Cardiac muscle cell (in vitro differentiated cells and primary cell): ENCODE measurements at regions not wholly inside any gene's neighbourhood (a gene's known extent, or its start where the extent isn't known, plus 50 kb on each side); places are given as distances from the start of the nearest gene placed in this dataset.
"Not testable (repeated sequence)": the region's sequence is repeated elsewhere in the genome, so short reads cannot be mapped to it uniquely, and the experiment has no call there.

Experiments
- DNase-seq, 2 donors: peaks; one replicate each; pipeline versions ENCODE4 v3.0.0 to v3.0.0-alpha.2; 2010 to 2017; ENCODE audit warnings: low read depth in 1 of 2, low spot score in 1 of 2
- H3K27ac ChIP-seq: fragments of 200-600 bp; sonication (generic); 2 replicates; pipeline ENCODE4 v1.5.1; 2016
- H3K27me3 ChIP-seq: fragments of 200-600 bp; sonication (generic); 2 replicates; pipeline ENCODE4 v1.6.0; 2016; ENCODE audit warnings: control low read depth
- H3K36me3 ChIP-seq: fragments of 200-600 bp; sonication (generic); 2 replicates; pipeline ENCODE4 v1.5.1; 2016; ENCODE audit warnings: control low read depth
- H3K4me1 ChIP-seq: fragments of 200-600 bp; sonication (generic); 2 replicates; pipeline ENCODE4 v1.8.1; 2017; ENCODE audit warnings: low read depth, mild to moderate bottlenecking, mixed run types
- H3K4me3 ChIP-seq: fragments of 200-600 bp; sonication (generic); 2 replicates; pipeline ENCODE4 v1.5.1; 2016; ENCODE audit warnings: mild to moderate bottlenecking
- H3K9me3 ChIP-seq: fragments of 200-600 bp; sonication (generic); 2 replicates; pipeline ENCODE4 v1.5.1; 2017; ENCODE audit warnings: low read depth, mild to moderate bottlenecking, control low read depth
- CTCF ChIP-seq: IDR thresholded peaks from 2 replicates; pipeline ENCODE4 v1.5.1; 2012; ENCODE audit warnings: low read depth, mild to moderate bottlenecking, low read length

- no peak for DNase-seq
Observed at GRCh38 chr18:64752707-64753106, 603.8 kb upstream of the LINC00305 start.

GRCh38 chr18:64749884-64750283 lies 601.0 kb upstream of the LINC00305 start:
- H3K9me3 ChIP-seq, result no peaks in the 10 kb centered on the region
- no peak overlapping the region for H3K27ac ChIP-seq
- no peaks in the 10 kb centered on the region for H3K36me3 ChIP-seq
- H3K27me3 ChIP-seq, result no peaks in the 10 kb centered on the region
- no peak for DNase-seq
- no peaks in the 10 kb centered on the region for H3K4me1 ChIP-seq
- TF ChIP-seq CTCF, result no peak
- H3K4me3 ChIP-seq, result no peak overlapping the region

More at GRCh38 chr18:64752707-64753106, 603.8 kb upstream of the LINC00305 start:
- TF ChIP-seq CTCF, result no peak
- no peaks in the 10 kb centered on the region for H3K4me1 ChIP-seq
- no peaks in the 10 kb centered on the region for H3K36me3 ChIP-seq
- H3K4me3 ChIP-seq, result no peak overlapping the region
- H3K9me3 ChIP-seq, result no peaks in the 10 kb centered on the region
- H3K27ac ChIP-seq, result no peak overlapping the region
- H3K27me3 ChIP-seq, result no peaks in the 10 kb centered on the region

- H3K27me3 ChIP-seq, result no peaks in the 10 kb centered on the region
- no peak for DNase-seq
- H3K4me3 ChIP-seq, result no peak overlapping the region
- H3K9me3 ChIP-seq, result no peaks in the 10 kb centered on the region
- no peaks in the 10 kb centered on the region for H3K36me3 ChIP-seq
- no peaks in the 10 kb centered on the region for H3K4me1 ChIP-seq
- TF ChIP-seq CTCF, result no peak
- H3K27ac ChIP-seq, result no peak overlapping the region
Observed at GRCh38 chr18:64747803-64748202, 598.9 kb upstream of the LINC00305 start.

- Histone ChIP-seq H3K36me3 (no peaks in the 10 kb centered on the region), H3K4me1 (no peaks in the 10 kb centered on the region), H3K4me3 (no peak overlapping the region), H3K27me3 (no peaks in the 10 kb centered on the region), H3K27ac (no peak overlapping the region), H3K9me3 (no peaks in the 10 kb centered on the region)
- no peak for DNase-seq
- no peak for TF ChIP-seq CTCF
Observed at GRCh38 chr18:64742898-64743297, 594.0 kb upstream of the LINC00305 start.

- DNase-seq, result no peak
- H3K9me3 ChIP-seq, result no peaks in the 10 kb centered on the region
- no peaks in the 10 kb centered on the region for H3K27me3 ChIP-seq
- H3K4me1 ChIP-seq, result no peaks in the 10 kb centered on the region
- H3K36me3 ChIP-seq, result no peaks in the 10 kb centered on the region
- no peak overlapping the region for H3K27ac ChIP-seq
- no peak overlapping the region for H3K4me3 ChIP-seq
- no peak for TF ChIP-seq CTCF
Observed at GRCh38 chr18:64734063-64734462, 585.2 kb upstream of the LINC00305 start.

GRCh38 chr18:64725657-64726056 lies 576.8 kb upstream of the LINC00305 start:
- H3K36me3 ChIP-seq, H3K27me3 ChIP-seq, H3K4me1 ChIP-seq, H3K9me3 ChIP-seq, H3K4me3 ChIP-seq, H3K27ac ChIP-seq, DNase-seq: not testable (repeated sequence)
